ENCODE measurements at regions not wholly inside any gene's neighbourhood (a gene's known extent, or its start where the extent isn't known, plus 50 kb on each side); places are given as distances from the start of the nearest gene placed in this dataset.

GRCh38 chr12:24025153-24025798, 75.8 kb upstream of the SOX5 start (continued):
- TF ChIP-seq DEAF1 (CRISPR knock-in tag; IDR thresholded peaks at IDR 0.05) (0 out of 2 replicates have a peak, but pooled peaks have one; percentile 27), ATF4 (CRISPR knock-in tag; IDR thresholded peaks at IDR 0.05) (no peak), FOXA3 (CRISPR knock-in tag; conservative IDR thresholded peaks at IDR 0.05 in 1 of 2, IDR thresholded peaks at IDR 0.05 in 1 of 2) (peak in 1 of 2 experiments; percentile 21; a peak in 1 of 4 replicates)

GRCh38 chr12:24023081-24023480, 73.6 kb upstream of the SOX5 start:
- intact Hi-C loops (cut with micrococcal nuclease), result loop anchor here (10.0 kb wide), 1 partner anchor 818 kb away; no protein-coding TSS in a partner anchor
- in situ Hi-C loops (cut with MboI), result no loop called here
- H3K9ac ChIP-seq (ENCODE audit: insufficient read depth in 1 of 2, low read depth in 2 of 2, low read length in 2 of 2), result no peak overlapping the region
- POLR2A ChIA-PET, result no interaction called here
- CTCF ChIA-PET (ENCODE audit: low intra/inter-chr PET ratio), result no interaction called here
- H3K36me3 ChIP-seq (ENCODE audit: control insufficient read depth, insufficient read depth, low read length), result no peaks in the 10 kb centered on the region
- no peaks in the 10 kb centered on the region for H3K9me3 ChIP-seq (replicated peaks; ENCODE audit: control insufficient read depth, insufficient read depth, low read depth, low read length)
- ATAC-seq (no peak), FAIRE-seq (no peak), DNase-seq (ENCODE audit: extremely low read depth in 1 of 4, low spot score in 3 of 4) (no peak)
- H3K27ac ChIP-seq (ENCODE audit: extremely low read depth, low read depth, low read length), result no peak overlapping the region
- no peaks in the 10 kb centered on the region for H3K79me2 ChIP-seq (ENCODE audit: control insufficient read depth, insufficient read depth, low read length)
- no peaks in the 10 kb centered on the region for H3K27me3 ChIP-seq (ENCODE audit: control insufficient read depth in 2 of 2, insufficient read depth in 2 of 2, low read length in 2 of 2)
- TF ChIP-seq CAMTA2 (CRISPR knock-in tag; conservative IDR thresholded peaks at IDR 0.05) (no peak), HDAC8 (tag; IDR thresholded peaks at IDR 0.05) (no peak), TAF9B (IDR thresholded peaks at IDR 0.05; ENCODE audit: partially characterized antibody) (peak; percentile 15), CREM (IDR thresholded peaks at IDR 0.05; ENCODE audit: low read depth) (no peak), ZNF77 (CRISPR knock-in tag; IDR thresholded peaks at IDR 0.05) (no peak), BRD4 (IDR thresholded peaks at IDR 0.05) (no peak)
- H4K20me1 ChIP-seq (replicated peaks; ENCODE audit: control insufficient read depth, insufficient read depth, low read length), result no peaks in the 10 kb centered on the region
- no TSS peak for BruUV-seq (replicated peaks)
- H3K9me1 ChIP-seq (ENCODE audit: control insufficient read depth, insufficient read depth, low read length), result no peaks in the 10 kb centered on the region
- no peaks in the 10 kb centered on the region for H3K4me1 ChIP-seq (replicated peaks in 1 of 2; ENCODE audit: control insufficient read depth in 2 of 2, insufficient read depth in 2 of 2, low read length in 2 of 2)
- no peak overlapping the region for H3K4me2 ChIP-seq (ENCODE audit: insufficient read depth, low read length)
- H3K4me3 ChIP-seq, result no peak overlapping the region
- H2AFZ ChIP-seq (ENCODE audit: low read depth, low read length), result no peak overlapping the region
